HG03159 (cell line): ENCODE measurements at regions not wholly inside any gene's neighbourhood (a gene's known extent, or its start where the extent isn't known, plus 50 kb on each side); places are given as distances from the start of the nearest gene placed in this dataset.
"Not testable (repeated sequence)": the region's sequence is repeated elsewhere in the genome, so short reads cannot be mapped to it uniquely, and the experiment has no call there.

Source experiments
- ATAC-seq: cut with Tn5 transposase; IDR thresholded peaks from one replicate; pipeline ENCODE4 v1.9.1; 2021; ENCODE audit warnings: mild to moderate bottlenecking, moderate library complexity; ENCODE audit not compliant: unreplicated experiment

DNA sequence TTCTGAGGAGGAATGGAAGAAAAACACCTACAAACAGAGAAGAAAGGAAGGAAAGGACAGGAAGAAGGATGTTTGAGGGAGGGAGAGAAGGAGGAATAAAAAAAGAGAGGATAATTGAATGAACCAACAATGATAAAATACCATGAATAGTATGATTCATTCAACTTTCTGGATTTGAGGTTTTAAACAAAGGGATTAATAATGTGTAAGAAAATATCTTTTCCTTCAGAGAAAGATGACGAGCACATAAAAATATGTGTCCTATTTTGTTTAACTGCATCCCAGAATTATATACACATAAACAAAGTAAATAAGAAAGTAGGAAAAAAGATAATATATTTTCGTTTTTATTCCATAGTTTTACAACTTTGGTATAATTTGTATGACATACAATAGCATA lies 1380.4 kb downstream of the STIM2 start:
- no peak for ATAC-seq

DNA sequence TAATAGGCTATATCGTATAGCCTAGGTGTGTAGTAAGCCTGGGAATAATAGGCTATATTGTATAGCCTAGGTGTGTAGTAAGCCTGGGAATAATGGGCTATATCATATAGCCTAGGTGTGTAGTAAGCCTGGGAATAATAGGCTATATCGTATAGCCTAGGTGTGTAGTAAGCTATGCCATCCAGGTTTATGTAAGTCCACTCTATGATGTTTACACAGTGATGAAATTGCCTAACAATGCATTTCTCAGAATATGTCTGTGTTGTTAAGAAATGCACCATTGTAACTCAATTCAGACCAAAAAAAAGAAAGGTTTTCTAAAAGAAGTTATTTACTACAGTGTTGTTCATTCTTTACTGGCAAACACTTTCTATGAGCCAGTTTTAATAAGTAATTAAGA lies 1387.2 kb downstream of the STIM2 start:
- no peak for ATAC-seq

DNA sequence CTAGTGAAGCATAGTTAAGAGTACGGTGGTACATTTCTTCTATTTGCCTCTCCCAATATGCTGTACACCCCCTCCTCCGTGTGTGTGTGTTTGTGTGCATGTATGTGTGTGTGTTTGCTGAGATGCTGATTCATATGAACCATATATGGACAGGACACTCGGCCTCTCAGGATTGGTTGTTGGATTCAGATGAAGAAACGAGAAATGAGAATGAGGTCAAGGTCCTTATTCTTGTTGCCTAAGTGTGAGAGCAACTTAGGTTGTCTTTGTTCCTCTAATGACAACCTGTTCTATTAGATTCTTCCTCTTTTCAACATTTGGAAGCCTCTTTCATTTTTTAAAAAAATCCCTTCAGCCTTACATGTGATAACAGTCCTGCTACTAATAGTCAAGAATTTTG lies 1387.6 kb downstream of the STIM2 start:
- no peak for ATAC-seq

DNA sequence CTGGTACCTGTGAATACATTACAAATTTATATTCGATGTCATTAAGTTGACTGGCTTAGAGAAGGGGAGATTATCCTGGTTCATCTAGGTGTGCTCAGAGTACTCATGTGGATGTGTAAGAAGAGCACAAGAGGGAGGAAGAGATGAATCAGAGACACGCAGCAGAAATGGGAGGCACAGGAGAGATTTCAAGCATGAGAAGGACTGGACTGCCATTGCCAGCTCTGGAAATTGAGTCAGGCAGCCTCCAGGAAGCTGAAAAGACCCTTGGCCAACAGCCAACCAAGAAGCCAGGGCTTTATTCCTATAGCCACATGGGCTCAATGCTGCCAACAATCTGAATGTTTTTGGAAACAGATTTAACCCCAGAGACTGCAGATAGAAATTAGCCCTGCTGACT lies 1390.0 kb downstream of the STIM2 start:
- ATAC-seq, result no peak

DNA sequence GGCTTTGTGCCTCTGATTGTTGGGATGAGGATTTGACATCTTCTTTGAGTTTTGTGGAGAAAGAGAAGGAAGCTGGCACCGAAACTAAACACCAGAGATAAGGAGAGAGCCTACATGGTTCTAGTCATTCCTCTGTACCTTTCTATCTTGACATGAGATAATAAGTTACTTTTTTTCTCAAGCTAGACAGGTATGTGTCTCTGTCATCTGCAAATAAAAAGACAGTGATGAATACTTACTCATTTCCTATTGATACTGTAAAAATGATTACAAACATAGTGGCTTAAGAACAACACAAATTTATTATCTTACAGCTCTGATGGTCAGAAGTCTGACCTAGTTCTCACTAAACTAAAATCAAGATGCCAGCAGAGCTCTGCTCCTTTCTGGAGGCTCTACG lies 1391.2 kb downstream of the STIM2 start:
- no peak for ATAC-seq

DNA sequence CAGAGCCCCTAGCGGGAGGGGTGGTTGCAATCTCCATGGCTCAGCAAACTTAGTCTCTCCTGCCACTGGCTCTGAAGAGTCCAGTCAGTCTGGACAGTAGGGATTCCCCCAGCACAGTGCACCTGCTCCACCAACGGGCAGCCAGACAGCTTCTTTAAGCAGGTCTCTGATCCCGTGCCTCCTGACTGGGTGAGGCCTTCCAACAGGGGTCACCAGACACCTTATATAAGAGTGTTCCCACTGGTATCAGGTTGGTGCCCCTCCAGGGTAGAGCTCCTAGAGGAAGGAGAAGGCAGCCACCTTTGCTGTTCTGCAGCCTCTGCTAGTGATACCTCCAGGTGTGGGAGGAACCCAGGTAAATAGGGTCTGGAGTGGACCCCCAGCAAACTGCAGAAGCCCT lies 1393.4 kb downstream of the STIM2 start:
- ATAC-seq, result no peak

DNA sequence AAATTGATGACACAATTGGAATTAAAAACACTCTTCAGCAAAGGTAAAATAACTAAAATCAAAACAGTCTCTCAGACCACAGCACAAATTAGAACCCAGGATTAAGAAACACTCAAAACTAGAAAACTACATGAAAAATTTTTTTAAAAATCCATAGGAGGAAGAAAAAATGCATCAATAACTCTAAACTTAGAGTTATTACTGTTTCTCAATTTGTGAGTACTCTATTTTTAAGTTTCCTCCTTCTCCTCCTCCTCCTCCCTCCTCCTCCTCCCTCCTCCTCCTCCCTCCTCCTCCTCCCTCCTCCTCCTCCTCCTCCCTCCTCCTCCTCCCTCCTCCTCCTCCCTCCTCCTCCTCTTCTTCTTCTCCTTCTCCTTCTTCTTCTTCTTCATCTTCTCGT lies 1395.7 kb downstream of the STIM2 start:
- no peak for ATAC-seq

DNA sequence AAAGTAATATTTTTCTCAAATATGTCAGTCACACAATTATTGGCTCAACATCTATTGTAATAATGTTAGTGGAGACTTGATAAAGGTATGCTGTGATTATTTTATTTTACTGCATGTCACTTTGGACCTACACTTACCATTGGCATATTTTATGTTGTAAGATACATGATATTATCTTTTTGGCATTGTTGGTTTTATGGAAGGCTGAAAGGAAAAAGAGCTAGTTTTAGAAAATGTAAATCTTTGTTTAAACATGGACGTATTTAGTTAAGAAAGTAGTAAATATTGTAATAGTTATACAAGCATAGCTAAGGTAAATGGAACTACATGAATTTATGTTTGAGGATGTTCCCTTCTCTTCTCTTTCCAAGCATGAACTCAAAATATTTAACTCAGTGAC lies 1399.3 kb downstream of the STIM2 start:
- ATAC-seq, result no peak

DNA sequence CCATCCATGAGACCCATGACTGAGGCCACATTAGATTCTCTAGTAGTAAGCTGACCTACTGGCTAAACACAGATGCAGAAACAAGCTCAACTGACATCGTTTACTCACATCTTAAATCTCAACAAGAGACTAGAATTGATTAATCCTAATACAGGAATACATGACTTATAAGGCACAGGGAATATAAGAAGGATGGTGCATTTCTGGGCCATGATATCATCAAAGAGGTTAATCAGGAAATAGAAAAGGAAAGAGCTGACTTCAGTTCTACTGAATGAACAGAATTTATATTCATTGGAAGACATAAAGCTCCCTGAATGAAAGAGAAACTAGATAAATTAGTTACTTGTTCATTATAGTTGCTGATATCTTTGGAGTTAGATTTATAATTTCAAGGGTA lies 1406.5 kb downstream of the STIM2 start:
- no peak for ATAC-seq

DNA sequence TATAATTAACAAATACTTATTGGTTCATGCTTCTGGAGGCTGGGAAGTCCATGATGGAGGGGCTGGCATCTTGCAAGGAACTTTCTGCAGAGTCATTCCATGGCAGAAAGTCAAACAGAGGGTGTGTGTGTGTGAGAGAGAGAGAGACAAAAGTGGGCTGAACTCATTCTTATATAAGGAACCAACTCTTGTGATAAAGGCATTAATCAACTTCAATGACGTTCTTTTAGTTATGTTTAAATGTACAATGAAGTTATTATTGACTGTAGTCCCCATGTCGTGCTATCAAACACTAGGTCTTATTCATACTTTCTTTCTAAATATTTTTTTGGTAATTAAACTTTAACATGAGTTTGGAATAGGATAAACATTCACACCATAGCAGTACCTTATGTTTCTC lies 1408.8 kb downstream of the STIM2 start:
- ATAC-seq, result no peak

DNA sequence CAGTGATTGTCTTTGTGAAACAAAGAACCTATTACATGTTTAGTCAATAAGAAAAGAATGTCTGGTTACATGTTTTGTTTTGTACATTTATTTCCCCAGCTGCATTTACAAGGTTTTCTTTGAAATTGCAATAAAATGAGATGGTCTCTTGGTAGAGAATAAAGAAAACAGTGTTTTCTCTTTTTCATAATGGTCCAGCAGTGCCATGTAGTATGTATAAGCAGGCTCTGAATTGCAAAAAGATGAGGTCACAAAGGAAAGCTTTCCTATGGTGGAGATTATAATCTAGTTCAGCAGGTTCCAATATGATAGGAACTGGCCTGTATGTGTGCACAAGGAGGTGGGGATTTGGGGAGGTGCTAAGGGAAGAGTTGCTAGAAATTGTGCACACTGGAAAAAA lies 1417.3 kb downstream of the STIM2 start:
- no peak for ATAC-seq

DNA sequence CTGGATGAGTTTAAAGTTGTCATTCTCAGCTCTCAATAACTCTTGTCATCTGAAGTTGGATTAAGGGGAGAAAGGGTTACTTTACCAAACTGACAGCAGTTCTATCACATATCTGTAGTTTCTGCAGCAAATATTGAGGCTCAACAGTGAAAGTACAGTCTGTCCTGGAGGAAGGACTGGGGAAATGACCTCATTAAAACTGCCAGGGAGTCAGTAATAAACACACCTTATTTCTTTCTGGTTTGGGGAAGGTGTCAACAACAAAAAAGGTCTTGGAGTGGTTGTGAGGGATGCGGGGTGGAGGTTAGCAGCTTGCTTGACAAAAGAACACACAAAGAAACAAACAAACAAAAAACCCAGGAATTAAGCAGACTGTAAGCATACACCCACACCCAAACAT lies 1418.0 kb downstream of the STIM2 start:
- no peak for ATAC-seq

DNA sequence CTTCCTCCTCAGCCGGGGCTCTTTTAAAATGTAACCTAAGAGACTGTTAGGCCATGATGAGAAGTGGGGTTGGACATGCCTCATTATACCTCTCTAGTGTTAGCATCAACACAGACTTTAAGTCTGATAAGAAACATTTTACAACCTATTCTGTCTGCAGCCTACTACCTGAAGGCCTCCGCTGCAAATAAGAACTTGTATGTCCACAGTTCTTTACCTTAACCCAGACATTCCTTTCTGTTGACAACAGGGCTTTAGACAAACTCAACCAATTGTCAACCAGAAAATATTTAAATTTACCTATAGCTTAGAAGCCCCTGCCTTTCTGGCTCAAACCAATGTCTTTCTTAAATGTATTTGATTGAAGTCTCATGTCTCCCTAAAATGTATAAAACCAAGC lies 1418.6 kb downstream of the STIM2 start:
- ATAC-seq, result no peak

DNA sequence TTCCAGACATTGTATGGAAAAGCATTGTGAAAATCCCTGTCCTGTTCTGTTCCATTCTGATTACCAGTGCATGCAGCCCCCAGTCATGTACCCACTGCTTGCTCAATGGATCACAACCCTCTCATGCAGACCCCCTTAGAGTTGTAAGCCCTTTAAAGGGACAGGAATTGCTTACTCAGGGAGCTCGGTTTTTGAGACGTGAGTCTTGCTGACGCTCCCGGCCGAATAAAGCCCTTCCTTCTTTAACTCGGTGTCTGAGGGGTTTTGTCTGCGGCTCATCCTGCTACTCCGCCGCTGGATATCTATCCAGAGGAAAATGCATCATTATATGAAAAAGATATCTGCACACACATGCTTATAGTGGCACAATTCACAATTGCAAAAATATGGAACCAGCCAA lies 1425.6 kb downstream of the STIM2 start:
- not testable (repeated sequence) for ATAC-seq

DNA sequence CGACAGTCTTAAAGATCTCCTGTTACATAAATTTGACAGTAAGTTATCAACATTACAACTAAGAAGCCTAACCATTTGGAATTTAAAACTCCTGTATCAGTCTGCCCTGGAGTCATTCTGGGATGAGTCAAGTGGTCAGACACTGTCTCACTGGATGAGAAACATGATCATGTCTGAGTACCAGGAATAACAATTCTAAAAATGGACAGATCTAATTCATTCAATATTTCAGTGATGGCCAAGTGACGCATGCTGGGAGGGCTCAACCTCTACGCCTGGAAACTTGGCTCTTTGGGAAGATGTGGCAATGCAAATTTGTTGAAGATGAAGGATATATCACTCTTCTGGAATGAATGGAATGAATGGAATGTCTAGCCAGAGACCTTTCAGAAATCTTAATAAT lies 1427.2 kb downstream of the STIM2 start:
- ATAC-seq, result no peak

DNA sequence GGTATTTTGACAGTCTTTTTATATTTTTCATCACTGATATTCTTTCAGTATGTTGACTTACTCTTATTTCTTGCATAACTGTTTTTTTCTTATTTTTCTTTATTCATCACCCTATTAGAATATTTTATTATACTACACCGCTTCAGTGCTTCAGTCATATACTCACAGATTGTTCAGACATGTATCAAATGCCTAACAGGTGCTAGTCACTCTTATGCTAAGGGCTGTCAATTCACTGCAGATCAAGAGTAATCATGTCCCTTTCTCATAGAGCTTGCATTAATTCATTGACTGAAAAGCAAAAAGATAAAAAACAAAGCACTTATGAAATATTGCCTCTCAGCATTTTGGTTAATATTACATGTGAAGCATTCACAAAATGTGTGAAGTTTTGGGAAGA lies 1435.6 kb downstream of the STIM2 start:
- no peak for ATAC-seq

DNA sequence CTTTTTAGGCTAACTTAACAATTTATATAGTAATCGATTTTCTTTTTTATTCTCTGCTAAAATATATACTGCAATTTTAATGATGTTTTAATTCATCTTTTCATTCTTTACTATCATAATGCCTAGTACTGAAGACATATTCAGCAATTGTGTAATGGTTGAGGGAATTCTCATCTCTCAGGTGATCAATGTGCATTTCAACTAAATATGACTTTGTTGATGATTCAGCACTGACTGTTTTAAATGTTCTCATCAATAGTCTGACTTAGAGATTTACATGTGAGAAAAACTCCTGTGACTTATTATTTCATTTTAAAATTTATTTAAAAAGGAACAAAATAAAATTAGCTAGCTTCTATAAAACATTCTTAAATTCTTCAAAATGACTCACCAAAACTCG lies 1450.3 kb downstream of the STIM2 start:
- ATAC-seq, result no peak

DNA sequence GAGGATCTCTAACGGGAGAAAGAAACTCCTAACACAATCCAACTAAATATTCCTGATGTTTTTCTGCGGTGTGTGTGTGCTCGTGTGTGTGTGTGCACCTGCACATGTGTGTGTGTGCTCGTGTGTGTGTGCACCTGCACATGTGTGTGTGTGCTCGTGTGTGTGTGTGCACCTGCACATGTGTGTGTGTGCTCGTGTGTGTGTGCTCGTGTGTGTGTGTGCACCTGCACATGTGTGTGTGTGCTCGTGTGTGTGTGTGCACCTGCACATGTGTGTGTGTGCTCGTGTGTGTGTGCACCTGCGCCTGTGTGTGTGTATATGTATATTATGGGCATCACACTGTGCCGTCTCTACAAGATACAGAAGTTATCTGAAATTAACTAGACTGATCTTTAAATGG lies 1451.9 kb downstream of the STIM2 start:
- ATAC-seq, result not testable (repeated sequence)

DNA sequence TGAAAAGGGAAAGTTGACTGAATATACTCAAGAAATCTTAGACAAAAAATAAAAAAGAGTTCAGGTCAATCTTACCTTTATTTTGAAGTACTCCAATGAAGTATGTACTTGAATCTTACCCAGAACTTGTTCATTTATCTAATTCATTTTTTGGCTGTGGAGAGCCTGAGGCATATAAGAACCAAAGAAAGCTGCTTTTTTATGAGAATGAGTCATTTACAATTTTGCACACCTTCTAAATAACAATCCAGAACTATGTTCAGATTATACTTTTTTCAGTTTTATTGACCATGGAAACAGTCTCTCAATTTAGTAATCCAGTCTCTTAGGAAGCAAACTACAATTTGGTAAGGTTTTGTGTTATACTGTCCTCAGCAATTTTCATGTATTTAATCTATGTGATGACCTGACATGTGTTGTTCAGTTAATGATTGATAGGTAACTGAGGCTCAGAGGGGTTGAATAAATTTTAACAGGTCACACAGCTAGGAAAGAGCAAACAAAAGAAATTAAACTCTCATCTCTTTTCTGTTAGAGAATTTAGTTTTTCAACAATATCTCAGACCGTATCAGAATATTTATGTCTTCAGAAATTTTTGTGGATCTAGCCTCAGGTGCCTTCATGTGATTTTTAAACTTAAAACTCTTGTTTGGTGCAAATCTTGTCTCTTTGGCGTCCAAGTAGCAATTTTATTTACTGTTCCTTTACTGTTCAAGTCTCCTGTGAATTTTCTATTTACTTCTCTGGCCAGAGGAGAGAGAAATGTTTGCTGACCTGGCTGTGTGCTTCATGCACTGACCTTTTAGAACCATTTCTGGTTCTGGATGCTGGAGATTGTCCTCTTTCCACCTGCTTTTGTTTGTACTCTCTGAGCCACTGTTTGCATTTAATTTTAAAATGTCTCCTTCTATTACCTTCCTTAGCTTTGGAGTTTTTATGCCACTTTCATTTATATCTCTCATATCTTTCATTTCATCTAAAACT lies 1453.4 kb downstream of the STIM2 start:
- no peak for ATAC-seq

DNA sequence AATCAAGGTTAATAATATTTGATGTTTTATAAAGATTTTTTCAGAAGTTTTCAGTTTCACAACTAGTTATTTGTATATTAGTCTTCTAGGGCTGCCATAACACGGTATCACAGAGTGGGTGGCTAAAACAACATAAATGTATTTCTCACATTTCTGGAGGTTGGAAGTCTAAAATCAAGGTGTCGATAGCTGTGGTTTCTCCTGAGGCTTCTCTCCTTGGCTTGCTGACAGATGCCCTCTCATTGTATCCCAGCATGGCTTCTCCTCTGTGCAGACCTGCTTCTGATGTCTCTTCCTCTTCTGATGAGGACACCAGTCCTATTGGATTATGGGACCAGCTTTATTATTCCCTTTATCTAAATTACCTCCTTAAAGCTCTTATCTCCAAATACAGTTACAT lies 1456.6 kb downstream of the STIM2 start:
- ATAC-seq, result no peak

DNA sequence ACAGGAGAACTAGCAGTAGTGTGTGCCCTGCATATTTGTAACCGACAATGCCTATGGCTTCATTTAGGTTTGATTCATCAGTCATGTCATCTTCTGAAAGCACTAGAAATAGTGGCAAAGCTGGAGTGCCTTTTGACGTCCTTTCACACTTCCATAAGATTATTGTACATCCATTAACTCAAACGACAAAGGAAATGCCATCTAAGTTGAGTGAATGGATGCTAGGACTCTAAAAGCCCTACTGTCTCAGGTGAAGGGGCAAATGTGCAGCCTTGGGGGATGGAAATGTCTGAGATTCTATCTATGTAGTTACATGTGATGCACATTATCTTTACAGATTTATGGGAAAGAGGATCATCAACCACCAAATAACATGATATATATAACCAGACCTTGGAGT lies 1473.6 kb downstream of the STIM2 start:
- no peak for ATAC-seq

DNA sequence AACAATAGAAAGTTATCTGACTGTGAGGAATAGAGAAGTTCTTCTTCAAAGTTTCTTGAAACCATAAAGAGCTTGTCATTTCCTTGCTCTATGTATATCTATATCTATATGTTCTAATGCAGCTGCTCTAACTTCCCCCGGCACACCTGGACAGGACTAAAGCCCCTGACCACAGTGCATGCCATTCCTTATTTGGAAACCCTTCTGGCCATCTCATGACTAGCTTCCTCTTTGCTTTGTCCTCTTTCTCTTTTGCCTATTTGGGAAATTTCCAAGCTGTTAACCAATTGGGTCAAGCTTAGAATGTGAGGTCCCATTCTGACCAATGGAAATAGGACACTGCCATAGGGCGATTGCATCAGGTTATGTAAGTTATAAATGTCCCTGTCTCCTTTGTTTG lies 1481.1 kb downstream of the STIM2 start:
- no peak for ATAC-seq

DNA sequence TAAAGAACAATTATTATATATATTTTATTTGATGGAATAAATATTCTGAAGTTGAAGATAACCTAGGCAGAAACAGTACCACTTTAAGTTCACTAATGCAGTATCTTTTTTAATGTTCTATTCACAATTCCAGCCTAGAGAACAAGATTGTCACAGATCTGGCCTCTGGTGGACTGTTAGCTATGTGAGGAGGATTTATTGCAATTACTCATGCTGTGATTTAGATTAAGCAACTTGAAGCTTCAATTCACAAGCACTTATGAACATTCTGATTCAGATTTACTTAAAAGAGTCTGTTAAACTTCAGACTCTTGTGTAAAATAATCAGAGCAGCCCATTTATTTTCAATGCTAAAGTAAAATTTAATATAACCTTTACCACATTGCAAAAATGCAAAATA lies 1489.8 kb downstream of the STIM2 start:
- no peak for ATAC-seq
